GM12878 (cell line): ENCODE measurements at regions not wholly inside any gene's neighbourhood (a gene's known extent, or its start where the extent isn't known, plus 50 kb on each side); places are given as distances from the start of the nearest gene placed in this dataset.
"Not testable (repeated sequence)": the region's sequence is repeated elsewhere in the genome, so short reads cannot be mapped to it uniquely, and the experiment has no call there.

ENCODE experiments used
- ATAC-seq: fragments of 200-7000 bp; cut with Tn5 transposase; 3 replicates; pipeline ENCODE4 v1.9.1; 2020; ENCODE audit warnings: mild to moderate bottlenecking, moderate library complexity
- BruUV-seq: library from RNA; stranded (reverse); fragments of 400-500 nt; replicated peaks from 2 replicates; lab custom pipeline; 2021; lab: Mats Ljungman, UMichigan
- CTCF ChIA-PET: fragments of 300-600 bp; sonication (Branson Sonifier 250); formaldehyde crosslinking; extraction: SDS; loops from one replicate; lab custom pipeline; 2021; ENCODE audit warnings: inconsistent platforms; lab: Yijun Ruan, JAX
- POLR2A ChIA-PET: fragments of 350-600 bp; formaldehyde crosslinking; extraction: SDS; loops from one replicate; lab custom pipeline; 2021; ENCODE audit warnings: inconsistent platforms; lab: Charles Lee
- RAD21 ChIA-PET: fragments of 300-600 bp; sonication (Branson Sonifier 250); formaldehyde crosslinking; loops from one replicate; lab custom pipeline; 2023; ENCODE audit warnings: antibody characterized with exemption; ENCODE audit not compliant: unreplicated experiment; lab: Charles Lee
- SMC1A ChIA-PET: fragments of 300-600 bp; sonication (Branson Sonifier 250); formaldehyde crosslinking; loops from one replicate; lab custom pipeline; 2023; ENCODE audit not compliant: unreplicated experiment, uncharacterized antibody; lab: Charles Lee
- DNase-seq: peaks from one replicate; pipeline ENCODE4 v3.0.0-alpha.2; 2011; ENCODE audit warnings: low read depth, low spot score
- FAIRE-seq: peaks from 3 replicates; lab custom pipeline; 2011; peaks lifted over from hg19 to GRCh38; lab: Jason Lieb, UNC
- H2AFZ ChIP-seq: 2 replicates; pipeline ENCODE4 v1.6.0; 2011; ENCODE audit warnings: low read depth, low read length, control low read depth; ENCODE audit not compliant: control insufficient read depth
- H3K27ac ChIP-seq: 2 replicates; pipeline ENCODE4 v1.5.1; 2011; ENCODE audit warnings: control low read depth; ENCODE audit not compliant: control insufficient read depth, insufficient read depth
- H3K27me3 ChIP-seq, 2 experiments: replicated peaks in 1 of 2; 2 replicates each; pipeline versions ENCODE4 v1.6.0 to v1.6.1; 2011; ENCODE audit warnings: low read length in 1 of 2; ENCODE audit not compliant: control insufficient read depth in 2 of 2, insufficient read depth in 2 of 2
- H3K36me3 ChIP-seq, 2 experiments: 2 replicates each; pipeline ENCODE4 v1.5.1; 2011; ENCODE audit warnings: low read length in 1 of 2; ENCODE audit not compliant: control insufficient read depth in 2 of 2, insufficient read depth in 2 of 2
- H3K4me1 ChIP-seq: 2 replicates; pipeline ENCODE4 v1.6.1; 2011; ENCODE audit warnings: mild to moderate bottlenecking, low read length, moderate library complexity, mixed read lengths; ENCODE audit not compliant: control insufficient read depth, insufficient read depth
- H3K4me2 ChIP-seq: 2 replicates; pipeline ENCODE4 v1.6.0; 2011; ENCODE audit warnings: control low read depth; ENCODE audit not compliant: control insufficient read depth, insufficient read depth
- H3K4me3 ChIP-seq: fragments of 200-600 bp; sonication (generic); 2 replicates; pipeline ENCODE4 v1.5.1; 2016
- H3K79me2 ChIP-seq: 2 replicates; pipeline ENCODE4 v1.6.0; 2011; ENCODE audit warnings: low read length; ENCODE audit not compliant: control insufficient read depth, insufficient read depth
- H3K9ac ChIP-seq: 2 replicates; pipeline ENCODE4 v1.8.0; 2011; ENCODE audit warnings: low read length, control low read depth, mixed read lengths; ENCODE audit not compliant: control insufficient read depth, insufficient read depth
- H3K9me3 ChIP-seq: replicated peaks from 3 replicates; pipeline ENCODE4 v1.5.1; 2011; ENCODE audit warnings: mild to moderate bottlenecking, low read length; ENCODE audit not compliant: control insufficient read depth, insufficient read depth
- H4K20me1 ChIP-seq: 2 replicates; pipeline ENCODE4 v1.6.0; 2011; ENCODE audit not compliant: control insufficient read depth, insufficient read depth
- NFIC ChIP-seq: IDR thresholded peaks from 2 replicates; pipeline ENCODE4 v1.6.1; 2012; ENCODE audit warnings: low read depth, mild to moderate bottlenecking, inconsistent platforms, low read length, moderate library complexity
- TAF1 ChIP-seq: IDR thresholded peaks from 2 replicates; pipeline ENCODE4 v1.6.1; 2011; ENCODE audit warnings: mild to moderate bottlenecking, low read depth, low read length, borderline replicate concordance
- WGBS: methylation state at CpG from one replicate; pipeline ENCODE4 v1.1.6; 2016; ENCODE audit warnings: low lambda C conversion rate; ENCODE audit not compliant: insufficient replicate concordance, insufficient coverage; ENCODE audit errors: missing lambda C conversion rate; 5-methylcytosine and 5-hydroxymethylcytosine counted together
- in situ Hi-C: fragments of 300-500 bp; cut with MboI; formaldehyde crosslinking; loops from 9 replicates; pipeline ENCODE4 v1.14.3; 2018; ENCODE audit warnings: mixed read lengths
- intact Hi-C: fragments of 100-400 bp; cut with micrococcal nuclease; formaldehyde crosslinking; loops from one replicate; pipeline ENCODE4 v1.14.2; 2022; ENCODE audit not compliant: unreplicated experiment

DNA sequence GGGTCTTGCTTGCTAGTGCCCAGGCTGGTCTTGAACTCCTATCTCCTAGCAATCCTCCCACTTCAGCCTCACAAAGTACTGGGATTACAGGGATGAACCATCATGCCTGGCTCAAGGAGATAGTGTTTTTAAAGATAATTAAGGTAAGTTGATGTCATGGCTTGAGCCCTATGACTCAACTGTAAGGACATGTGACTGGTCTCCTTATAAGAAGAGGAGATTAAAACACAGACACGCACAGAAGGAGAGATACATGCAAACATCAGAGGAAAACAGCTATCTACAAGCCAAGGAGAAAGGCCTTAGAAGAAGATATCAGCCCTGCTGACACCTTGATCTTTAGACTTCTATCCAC, 220.4 kb upstream of the GADL1 start:
- no peak overlapping the region for H3K4me2 ChIP-seq
- SMC1A ChIA-PET, result no interaction called here
- no peaks in the 10 kb centered on the region for H4K20me1 ChIP-seq
- in situ Hi-C loops (no loop called here), intact Hi-C loops (no loop called here)
- DNase-seq (no peak), FAIRE-seq (no peak), ATAC-seq (no peak)
- RAD21 ChIA-PET, result no interaction called here
- TF ChIP-seq TAF1 (no peak), NFIC (no peak)
- no TSS peak for BruUV-seq
- H3K9me3 ChIP-seq, result no peaks in the 10 kb centered on the region; the same call in 1 of the 3 replicates
- H3K4me3 ChIP-seq, result no peak overlapping the region
- H3K36me3 ChIP-seq, result no peaks in the 10 kb centered on the region
- CTCF ChIA-PET, result no interaction called here
- H3K9ac ChIP-seq, result no peak overlapping the region
- H2AFZ ChIP-seq, result no peak overlapping the region
- H3K27me3 ChIP-seq, result no peaks in the 10 kb centered on the region
- POLR2A ChIA-PET, result no interaction called here
- no peaks in the 10 kb centered on the region for H3K79me2 ChIP-seq
- no peaks in the 10 kb centered on the region for H3K4me1 ChIP-seq
- WGBS, result 55% methylated on average over 1 of the region's 1 CpG
- H3K27ac ChIP-seq, result no peak overlapping the region

DNA sequence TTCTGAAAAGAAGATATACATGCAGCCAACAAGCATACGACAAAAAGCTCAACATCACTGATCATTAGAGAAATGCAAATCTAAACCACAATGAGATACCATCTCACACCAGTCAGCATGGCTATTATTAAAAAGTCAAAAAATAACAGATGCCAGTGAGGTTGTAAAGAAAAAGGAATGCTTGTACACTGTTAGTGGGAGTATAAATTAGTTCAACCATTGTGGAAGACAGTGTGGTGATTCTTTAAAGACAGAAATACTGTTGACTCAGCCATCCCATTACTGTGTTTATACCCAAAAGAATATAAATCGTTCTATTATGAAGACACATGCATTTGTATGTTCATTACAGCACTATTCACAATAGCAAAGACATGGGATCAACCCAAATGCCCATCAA, 221.1 kb upstream of the GADL1 start:
- POLR2A ChIA-PET, RAD21 ChIA-PET, intact Hi-C loops, H3K27ac ChIP-seq, DNase-seq, FAIRE-seq, H3K79me2 ChIP-seq, H3K4me1 ChIP-seq, ATAC-seq, H4K20me1 ChIP-seq, H2AFZ ChIP-seq, SMC1A ChIA-PET, BruUV-seq, H3K9ac ChIP-seq, H3K27me3 ChIP-seq, H3K4me3 ChIP-seq, H3K9me3 ChIP-seq, H3K4me2 ChIP-seq, in situ Hi-C loops, CTCF ChIA-PET, H3K36me3 ChIP-seq: not testable (repeated sequence)
- 0% methylated on average over 2 of the region's 2 CpGs for WGBS
